Breast epithelium (tissue), 4 donors: ENCODE measurements at regions not wholly inside any gene's neighbourhood (a gene's known extent, or its start where the extent isn't known, plus 50 kb on each side); places are given as distances from the start of the nearest gene placed in this dataset.
A peak's percentile ranks its signal among the peaks of the same experiment; 100 is the strongest.

ENCODE experiments used
- DNase-seq, 2 donors: peaks; one replicate each; pipeline ENCODE4 v3.0.0-alpha.2; 2019; ENCODE audit warnings: low spot score in 2 of 2
- H3K27ac ChIP-seq, 2 donors: fragments of 200-600 bp; sonication (generic) in 1 of 2; one replicate each; pipeline ENCODE4 v1.5.1; 2016 to 2019; ENCODE audit warnings: mild to moderate bottlenecking in 1 of 2
- H3K27me3 ChIP-seq, 2 donors: fragments of 200-600 bp; sonication (generic) in 1 of 2; one replicate each; pipeline versions ENCODE4 v1.5.1 to v1.6.0; 2017 to 2019; ENCODE audit warnings: control low read depth in 1 of 2, mild to moderate bottlenecking in 1 of 2
- H3K36me3 ChIP-seq: fragments of 200-600 bp; one replicate; pipeline ENCODE4 v1.5.1; 2019
- H3K4me1 ChIP-seq, 2 donors: fragments of 200-600 bp; sonication (generic); one replicate each; pipeline ENCODE4 v1.5.1; 2016 to 2019; ENCODE audit warnings: control low read depth in 1 of 2
- H3K4me3 ChIP-seq, 3 donors: fragments of 200-600 bp; sonication (generic); 1 replicate in 2 of 3; 2 replicates in 1 of 3; pipeline ENCODE4 v1.5.1; 2016 to 2019; ENCODE audit warnings: mild to moderate bottlenecking in 3 of 3, moderate library complexity in 2 of 3
- H3K9me3 ChIP-seq, 2 donors: fragments of 200-600 bp; sonication (generic) in 1 of 2; one replicate each; pipeline ENCODE4 v1.5.1; 2016 to 2019; ENCODE audit warnings: control low read depth in 1 of 2
- CTCF ChIP-seq, 3 donors: fragments of 450-650 bp; IDR thresholded peaks; one replicate each; pipeline ENCODE4 v1.5.1; 2016 to 2017; ENCODE audit warnings: antibody characterized with exemption in 3 of 3, mild to moderate bottlenecking in 3 of 3, moderate library complexity in 3 of 3
- POLR2A ChIP-seq: fragments of 450-650 bp; IDR thresholded peaks from one replicate; pipeline ENCODE4 v1.6.1; 2016; ENCODE audit warnings: antibody characterized with exemption, mild to moderate bottlenecking, moderate library complexity
- POLR2AphosphoS5 ChIP-seq, 3 donors: sonication (generic); formaldehyde crosslinking; IDR thresholded peaks; one replicate each; pipeline ENCODE4 v1.6.1; 2017; ENCODE audit warnings: antibody characterized with exemption in 3 of 3
- intact Hi-C: fragments of 100-400 bp; cut with DNase I; formaldehyde crosslinking; loops from one replicate; pipeline ENCODE4 v1.15.1; 2023; ENCODE audit warnings: low total_unique reads

- DNase-seq: no peak
- peaks cover 10 to 16% of the 10 kb centered on the region in 2 donors for H3K9me3 ChIP-seq
- intact Hi-C loops: no loop called here
- no peaks in the 10 kb centered on the region for H3K27me3 ChIP-seq
- no peaks in the 10 kb centered on the region for H3K4me1 ChIP-seq
- no peak overlapping the region for H3K4me3 ChIP-seq
- H3K36me3 ChIP-seq: no peaks in the 10 kb centered on the region
- peak overlapping the region; percentile 15 to 59 for H3K27ac ChIP-seq
- TF ChIP-seq POLR2A (no peak), POLR2AphosphoS5 (IDR thresholded peaks at IDR 0.05) (no peak), CTCF (IDR thresholded peaks at IDR 0.05) (no peak)
These were observed 83.3 kb downstream of the ETS2 start for GRCh38 chr21:38888991-38889561.

GRCh38 chr21:38887749-38888148 is 82.0 kb downstream of the ETS2 start:
- Histone ChIP-seq H3K27ac (no peak overlapping the region), H3K9me3 (peaks cover 10 to 25% of the 10 kb centered on the region in 2 donors), H3K36me3 (no peaks in the 10 kb centered on the region), H3K27me3 (no peaks in the 10 kb centered on the region), H3K4me1 (no peaks in the 10 kb centered on the region), H3K4me3 (no peak overlapping the region)
- no peak for DNase-seq
- TF ChIP-seq CTCF (IDR thresholded peaks at IDR 0.05) (no peak), POLR2AphosphoS5 (IDR thresholded peaks at IDR 0.05) (no peak), POLR2A (no peak)
- intact Hi-C loops: no loop called here

- TF ChIP-seq POLR2A (no peak), CTCF (IDR thresholded peaks at IDR 0.05) (no peak), POLR2AphosphoS5 (IDR thresholded peaks at IDR 0.05) (no peak)
- Histone ChIP-seq H3K9me3 (peaks cover 10 to 25% of the 10 kb centered on the region in 2 donors), H3K36me3 (no peaks in the 10 kb centered on the region), H3K27me3 (no peaks in the 10 kb centered on the region), H3K4me1 (no peaks in the 10 kb centered on the region), H3K27ac (no peak overlapping the region), H3K4me3 (no peak overlapping the region)
- intact Hi-C loops: no loop called here
- no peak for DNase-seq
These were observed 81.4 kb downstream of the ETS2 start for GRCh38 chr21:38887062-38887686.

- no peaks in the 10 kb centered on the region for H3K27me3 ChIP-seq
- H3K27ac ChIP-seq: no peak overlapping the region
- intact Hi-C loops: no loop called here
- H3K4me1 ChIP-seq: no peaks in the 10 kb centered on the region
- TF ChIP-seq CTCF (IDR thresholded peaks at IDR 0.05) (no peak), POLR2AphosphoS5 (IDR thresholded peaks at IDR 0.05) (no peak), POLR2A (no peak)
- no peak for DNase-seq
- H3K9me3 ChIP-seq: peaks cover 10 to 28% of the 10 kb centered on the region in 2 donors
- H3K36me3 ChIP-seq: no peaks in the 10 kb centered on the region
- no peak overlapping the region for H3K4me3 ChIP-seq
These were observed 80.2 kb downstream of the ETS2 start for GRCh38 chr21:38885909-38886308.

- intact Hi-C loops: no loop called here
- H3K27ac ChIP-seq: no peak overlapping the region
- peaks cover 10 to 34% of the 10 kb centered on the region in 2 donors for H3K9me3 ChIP-seq
- no peak overlapping the region for H3K4me3 ChIP-seq
- H3K36me3 ChIP-seq: no peaks in the 10 kb centered on the region
- DNase-seq: no peak
- no peaks in the 10 kb centered on the region for H3K27me3 ChIP-seq
- H3K4me1 ChIP-seq: no peaks in the 10 kb centered on the region
- no peak for TF ChIP-seq CTCF (IDR thresholded peaks at IDR 0.05)
- TF ChIP-seq POLR2AphosphoS5 (IDR thresholded peaks at IDR 0.05): no peak
- TF ChIP-seq POLR2A: no peak
These were observed 78.7 kb downstream of the ETS2 start for GRCh38 chr21:38884440-38884839.
